Epithelial cell of prostate (primary cell): ENCODE measurements at regions not wholly inside any gene's neighbourhood (a gene's known extent, or its start where the extent isn't known, plus 50 kb on each side); places are given as distances from the start of the nearest gene placed in this dataset.
"Not testable (repeated sequence)": the region's sequence is repeated elsewhere in the genome, so short reads cannot be mapped to it uniquely, and the experiment has no call there.

Source experiments
- DNase-seq: peaks from one replicate; pipeline ENCODE4 v3.0.0-alpha.2; 2011; ENCODE audit warnings: low read depth, low spot score
- H3K27ac ChIP-seq: fragments of 450-650 bp; 2 replicates; pipeline ENCODE4 v1.5.1; 2017; ENCODE audit warnings: mild to moderate bottlenecking

GRCh38 chr3:3353153-3353552, 173.7 kb upstream of the CRBN start:
- no peak overlapping the region for H3K27ac ChIP-seq
- DNase-seq, result no peak

- no peak overlapping the region for H3K27ac ChIP-seq
- no peak for DNase-seq
Measured at GRCh38 chr3:3351226-3351625, 171.7 kb upstream of the CRBN start.

GRCh38 chr3:3347056-3347455, 167.6 kb upstream of the CRBN start:
- not testable (repeated sequence) for H3K27ac ChIP-seq, DNase-seq

- DNase-seq, result no peak
- no peak overlapping the region for H3K27ac ChIP-seq
Measured at GRCh38 chr3:3346556-3346955, 167.1 kb upstream of the CRBN start.

GRCh38 chr3:3342141-3342540, 162.7 kb upstream of the CRBN start:
- DNase-seq, result no peak
- H3K27ac ChIP-seq, result no peak overlapping the region

- no peak overlapping the region for H3K27ac ChIP-seq
- DNase-seq, result no peak
Measured at GRCh38 chr3:3340965-3341895, 161.7 kb upstream of the CRBN start.

GRCh38 chr3:3340526-3340925, 161.0 kb upstream of the CRBN start:
- no peak for DNase-seq
- H3K27ac ChIP-seq, result no peak overlapping the region

GRCh38 chr3:3335903-3336302, 156.4 kb upstream of the CRBN start:
- no peak for DNase-seq
- no peak overlapping the region for H3K27ac ChIP-seq

GRCh38 chr3:3334491-3334890, 155.0 kb upstream of the CRBN start:
- no peak for DNase-seq
- H3K27ac ChIP-seq, result no peak overlapping the region

GRCh38 chr3:3333571-3333970, 154.1 kb upstream of the CRBN start:
- H3K27ac ChIP-seq, result no peak overlapping the region
- no peak for DNase-seq

- DNase-seq, result no peak
- no peak overlapping the region for H3K27ac ChIP-seq
Measured at GRCh38 chr3:3316521-3316920, 137.0 kb upstream of the CRBN start.

GRCh38 chr3:3315846-3316245, 136.4 kb upstream of the CRBN start:
- DNase-seq, result no peak
- no peak overlapping the region for H3K27ac ChIP-seq

GRCh38 chr3:3309887-3310286, 130.4 kb upstream of the CRBN start:
- DNase-seq, result no peak
- no peak overlapping the region for H3K27ac ChIP-seq

- no peak for DNase-seq
- no peak overlapping the region for H3K27ac ChIP-seq
Measured at GRCh38 chr3:3308809-3309208, 129.3 kb upstream of the CRBN start.

GRCh38 chr3:3307491-3307890, 128.0 kb upstream of the CRBN start:
- H3K27ac ChIP-seq, result no peak overlapping the region
- DNase-seq, result no peak

- H3K27ac ChIP-seq, result no peak overlapping the region
- no peak for DNase-seq
Measured at GRCh38 chr3:3305841-3306240, 126.3 kb upstream of the CRBN start.

GRCh38 chr3:3305084-3305483, 125.6 kb upstream of the CRBN start:
- no peak for DNase-seq
- H3K27ac ChIP-seq, result no peak overlapping the region

- no peak overlapping the region for H3K27ac ChIP-seq
- DNase-seq, result no peak
Measured at GRCh38 chr3:3303636-3304035, 124.1 kb upstream of the CRBN start.

- no peak overlapping the region for H3K27ac ChIP-seq
- DNase-seq, result no peak
Measured at GRCh38 chr3:3302964-3303363, 123.5 kb upstream of the CRBN start.

GRCh38 chr3:3301476-3301875, 122.0 kb upstream of the CRBN start:
- H3K27ac ChIP-seq, result no peak overlapping the region
- no peak for DNase-seq

GRCh38 chr3:3296979-3297381, 117.5 kb upstream of the CRBN start:
- H3K27ac ChIP-seq, result no peak overlapping the region
- DNase-seq, result no peak

GRCh38 chr3:3295586-3295985, 116.1 kb upstream of the CRBN start:
- DNase-seq, result no peak

More at GRCh38 chr3:3295586-3295985, 116.1 kb upstream of the CRBN start:
- no peak overlapping the region for H3K27ac ChIP-seq
